DND-41 (cell line): ENCODE measurements at regions not wholly inside any gene's neighbourhood (a gene's known extent, or its start where the extent isn't known, plus 50 kb on each side); places are given as distances from the start of the nearest gene placed in this dataset.

Experiments
- ATAC-seq: fragments of 200-7000 bp; cut with Tn5 transposase; 3 replicates; pipeline ENCODE4 v1.9.1; 2021; ENCODE audit warnings: low read depth; ENCODE audit not compliant: insufficient read depth
- DNase-seq: peaks from one replicate; pipeline ENCODE4 v3.0.0-alpha.2; 2020
- H2AFZ ChIP-seq: 2 replicates; pipeline ENCODE4 v1.6.0; 2012; ENCODE audit warnings: low read depth, low read length
- H3K27ac ChIP-seq: 2 replicates; pipeline ENCODE4 v1.5.1; 2012; ENCODE audit warnings: low read length, inconsistent platforms
- H3K27me3 ChIP-seq: fragments of 200-600 bp; sonication (generic); 2 replicates; pipeline ENCODE4 v1.6.0; 2012; ENCODE audit warnings: low read length, mild to moderate bottlenecking, inconsistent platforms; ENCODE audit not compliant: insufficient read depth, poor library complexity
- H3K36me3 ChIP-seq: 2 replicates; pipeline ENCODE4 v1.5.1; 2012; ENCODE audit warnings: low read length, inconsistent platforms; ENCODE audit not compliant: insufficient read depth
- H3K4me1 ChIP-seq: 2 replicates; pipeline ENCODE4 v1.5.1; 2012; ENCODE audit warnings: mild to moderate bottlenecking, low read length; ENCODE audit not compliant: insufficient read depth
- H3K4me2 ChIP-seq: 2 replicates; pipeline ENCODE4 v1.6.0; 2012; ENCODE audit warnings: mild to moderate bottlenecking, moderate library complexity, low read length, inconsistent platforms; ENCODE audit not compliant: insufficient read depth
- H3K4me3 ChIP-seq, 2 experiments: fragments of 200-600 bp in 1 of 2; shearing (Covaris generic) in 1 of 2; 2 replicates each; pipeline ENCODE4 v1.5.1; 2012 to 2016; ENCODE audit warnings: inconsistent platforms in 2 of 2, low read length in 2 of 2, mild to moderate bottlenecking in 2 of 2, low read depth in 1 of 2, moderate library complexity in 1 of 2
- H3K79me2 ChIP-seq: 2 replicates; pipeline ENCODE4 v1.6.0; 2012; ENCODE audit warnings: low read length, inconsistent platforms; ENCODE audit not compliant: insufficient read depth
- H3K9ac ChIP-seq: 2 replicates; pipeline ENCODE4 v1.6.0; 2012; ENCODE audit warnings: low read depth, mild to moderate bottlenecking, inconsistent platforms, low read length, moderate library complexity
- H3K9me3 ChIP-seq: 2 replicates; pipeline ENCODE4 v1.5.1; 2012; ENCODE audit warnings: low read length, moderate library complexity, mild to moderate bottlenecking, inconsistent platforms; ENCODE audit not compliant: insufficient read depth, severe bottlenecking
- H4K20me1 ChIP-seq: 2 replicates; pipeline ENCODE4 v1.6.0; 2012; ENCODE audit warnings: low read length; ENCODE audit not compliant: insufficient read depth
- CTCF ChIP-seq: IDR thresholded peaks from 2 replicates; pipeline ENCODE4 v1.5.1; 2012; ENCODE audit warnings: borderline replicate concordance, low read length, moderate library complexity, mild to moderate bottlenecking; ENCODE audit not compliant: poor library complexity, severe bottlenecking; ENCODE audit errors: extremely low read depth
- EZH2 ChIP-seq: IDR thresholded peaks from 3 replicates; pipeline ENCODE4 v1.6.1; 2012; ENCODE audit warnings: borderline replicate concordance, low read depth, mild to moderate bottlenecking, moderate library complexity, low read length, inconsistent platforms; ENCODE audit not compliant: severe bottlenecking

GRCh38 chr10:36766940-36767339 is 358.5 kb upstream of the ANKRD30A start:
- Histone ChIP-seq H2AFZ (no peak overlapping the region), H3K9me3 (no peaks in the 10 kb centered on the region), H3K4me3 (no peak overlapping the region), H3K79me2 (no peaks in the 10 kb centered on the region), H3K4me2 (no peak overlapping the region), H4K20me1 (no peaks in the 10 kb centered on the region), H3K27me3 (no peaks in the 10 kb centered on the region), H3K36me3 (no peaks in the 10 kb centered on the region), H3K4me1 (no peaks in the 10 kb centered on the region), H3K27ac (no peak overlapping the region), H3K9ac (no peak overlapping the region)
- DNase-seq, result no peak
- ATAC-seq, result no peak
- TF ChIP-seq CTCF, result no peak
- TF ChIP-seq EZH2, result no peak

GRCh38 chr10:36766415-36766810 is 359.0 kb upstream of the ANKRD30A start:
- ATAC-seq, result no peak
- TF ChIP-seq CTCF, result no peak
- TF ChIP-seq EZH2, result no peak
- Histone ChIP-seq H3K9ac (no peak overlapping the region), H3K9me3 (no peaks in the 10 kb centered on the region), H3K79me2 (no peaks in the 10 kb centered on the region), H3K27me3 (no peaks in the 10 kb centered on the region), H4K20me1 (no peaks in the 10 kb centered on the region), H3K4me3 (no peak overlapping the region), H2AFZ (no peak overlapping the region), H3K4me2 (no peak overlapping the region), H3K36me3 (no peaks in the 10 kb centered on the region), H3K4me1 (no peaks in the 10 kb centered on the region), H3K27ac (no peak overlapping the region)
- DNase-seq, result no peak

GRCh38 chr10:36765782-36766414 is 359.5 kb upstream of the ANKRD30A start:
- Histone ChIP-seq H3K27me3 (no peaks in the 10 kb centered on the region), H4K20me1 (no peaks in the 10 kb centered on the region), H3K4me2 (no peak overlapping the region), H2AFZ (no peak overlapping the region), H3K36me3 (no peaks in the 10 kb centered on the region), H3K4me1 (no peaks in the 10 kb centered on the region), H3K79me2 (no peaks in the 10 kb centered on the region), H3K27ac (no peak overlapping the region), H3K4me3 (no peak overlapping the region), H3K9me3 (no peaks in the 10 kb centered on the region), H3K9ac (no peak overlapping the region)
- ATAC-seq, result no peak
- no peak for DNase-seq
- TF ChIP-seq CTCF (no peak), EZH2 (no peak)

- Histone ChIP-seq H3K4me2 (no peak overlapping the region), H2AFZ (no peak overlapping the region), H3K27ac (no peak overlapping the region), H3K27me3 (no peaks in the 10 kb centered on the region), H3K9ac (no peak overlapping the region), H3K4me1 (no peaks in the 10 kb centered on the region), H3K4me3 (no peak overlapping the region), H3K9me3 (no peaks in the 10 kb centered on the region), H3K79me2 (no peaks in the 10 kb centered on the region), H4K20me1 (no peaks in the 10 kb centered on the region), H3K36me3 (no peaks in the 10 kb centered on the region)
- ATAC-seq (no peak), DNase-seq (no peak)
- TF ChIP-seq CTCF, result no peak
- no peak for TF ChIP-seq EZH2
Measured at GRCh38 chr10:36764823-36765222, 360.6 kb upstream of the ANKRD30A start.
